Gastroesophageal sphincter (tissue), 4 donors: ENCODE measurements at regions not wholly inside any gene's neighbourhood (a gene's known extent, or its start where the extent isn't known, plus 50 kb on each side); places are given as distances from the start of the nearest gene placed in this dataset.

Source experiments
- ATAC-seq: fragments of 150-250 bp; one replicate; pipeline ENCODE4 v1.9.1; 2016; ENCODE audit warnings: mild to moderate bottlenecking, moderate library complexity
- H3K27ac ChIP-seq, 4 donors: fragments of 200-600 bp; sonication (generic) in 3 of 4; 1 replicate in 3 of 4; 2 replicates in 1 of 4; pipeline ENCODE4 v1.5.1; 2016 to 2019
- H3K27me3 ChIP-seq: fragments of 200-600 bp; sonication (generic); one replicate; pipeline ENCODE4 v1.5.1; 2019
- H3K36me3 ChIP-seq, 2 donors: fragments of 200-600 bp; sonication (generic); one replicate each; pipeline ENCODE4 v1.5.1; 2019; ENCODE audit warnings: control low read depth in 1 of 2
- H3K4me1 ChIP-seq, 3 donors: fragments of 200-600 bp; sonication (generic); 1 replicate in 2 of 3; 2 replicates in 1 of 3; pipeline ENCODE4 v1.5.1; 2016 to 2019; ENCODE audit warnings: control low read depth in 2 of 3
- H3K4me3 ChIP-seq, 2 donors: fragments of 200-600 bp; sonication (generic); one replicate each; pipeline ENCODE4 v1.5.1; 2019; ENCODE audit warnings: mild to moderate bottlenecking in 1 of 2, moderate library complexity in 1 of 2
- H3K9me3 ChIP-seq, 3 donors: fragments of 200-600 bp; sonication (generic); one replicate each; pipeline ENCODE4 v1.5.1; 2017 to 2019; ENCODE audit warnings: control low read depth in 2 of 3
- EP300 ChIP-seq: sonication (generic); formaldehyde crosslinking; IDR thresholded peaks from one replicate; pipeline ENCODE4 v1.6.1; 2017; ENCODE audit warnings: antibody characterized with exemption, mild to moderate bottlenecking
- POLR2A ChIP-seq, 2 donors: fragments of 450-650 bp; IDR thresholded peaks; one replicate each; pipeline ENCODE4 v1.6.1; 2017; ENCODE audit warnings: antibody characterized with exemption in 2 of 2, mild to moderate bottlenecking in 2 of 2, moderate library complexity in 1 of 2
- POLR2AphosphoS5 ChIP-seq: sonication (generic); formaldehyde crosslinking; IDR thresholded peaks from one replicate; pipeline ENCODE4 v1.6.1; 2017; ENCODE audit warnings: antibody characterized with exemption
- WGBS, 2 donors: methylation state at CpG; one replicate each; pipeline ENCODE4 v1.1.5; 2018; ENCODE audit warnings: low coverage in 1 of 2; 5-methylcytosine and 5-hydroxymethylcytosine counted together
- TF ChIP-seq, protein P1 (sequence below), 4 experiments: fragments of 200-600 bp in 2 of 4; fragments of 450-650 bp in 2 of 4; sonication (generic) in 1 of 4; IDR thresholded peaks; one replicate each; pipeline ENCODE4 v1.5.1; 2017 to 2019; ENCODE audit warnings: antibody characterized with exemption in 4 of 4, mild to moderate bottlenecking in 2 of 4, moderate library complexity in 2 of 4

DNA sequence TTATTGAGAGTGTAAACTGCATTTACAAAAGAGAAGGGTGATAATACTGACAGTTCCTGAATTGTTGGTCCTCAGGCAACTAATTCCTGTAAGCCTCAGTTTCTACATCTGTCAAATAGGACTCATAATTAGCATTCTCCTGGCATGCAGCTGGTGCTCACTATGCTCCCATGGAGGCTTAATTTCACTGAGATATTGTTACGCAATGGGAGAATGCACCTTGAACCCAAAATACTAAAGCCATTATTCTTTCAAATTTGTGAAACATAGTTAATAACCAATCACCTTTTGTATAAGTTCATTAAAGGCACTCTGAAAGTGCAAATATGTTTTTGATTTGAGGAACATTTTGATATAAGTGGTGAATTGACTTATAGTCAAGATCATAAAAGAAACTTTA is 985.5 kb downstream of the CDH11 start:
- H3K4me3 ChIP-seq: no peak overlapping the region
- TF ChIP-seq, protein P1, sequence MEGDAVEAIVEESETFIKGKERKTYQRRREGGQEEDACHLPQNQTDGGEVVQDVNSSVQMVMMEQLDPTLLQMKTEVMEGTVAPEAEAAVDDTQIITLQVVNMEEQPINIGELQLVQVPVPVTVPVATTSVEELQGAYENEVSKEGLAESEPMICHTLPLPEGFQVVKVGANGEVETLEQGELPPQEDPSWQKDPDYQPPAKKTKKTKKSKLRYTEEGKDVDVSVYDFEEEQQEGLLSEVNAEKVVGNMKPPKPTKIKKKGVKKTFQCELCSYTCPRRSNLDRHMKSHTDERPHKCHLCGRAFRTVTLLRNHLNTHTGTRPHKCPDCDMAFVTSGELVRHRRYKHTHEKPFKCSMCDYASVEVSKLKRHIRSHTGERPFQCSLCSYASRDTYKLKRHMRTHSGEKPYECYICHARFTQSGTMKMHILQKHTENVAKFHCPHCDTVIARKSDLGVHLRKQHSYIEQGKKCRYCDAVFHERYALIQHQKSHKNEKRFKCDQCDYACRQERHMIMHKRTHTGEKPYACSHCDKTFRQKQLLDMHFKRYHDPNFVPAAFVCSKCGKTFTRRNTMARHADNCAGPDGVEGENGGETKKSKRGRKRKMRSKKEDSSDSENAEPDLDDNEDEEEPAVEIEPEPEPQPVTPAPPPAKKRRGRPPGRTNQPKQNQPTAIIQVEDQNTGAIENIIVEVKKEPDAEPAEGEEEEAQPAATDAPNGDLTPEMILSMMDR (IDR thresholded peaks at IDR 0.05): no peak
- TF ChIP-seq POLR2AphosphoS5 (no peak), POLR2A (IDR thresholded peaks at IDR 0.05) (no peak)
- H3K27ac ChIP-seq: no peak overlapping the region
- H3K9me3 ChIP-seq: no peaks in the 10 kb centered on the region
- peaks cover 0 to 4% (median 0%) of the 10 kb centered on the region in 3 donors for H3K4me1 ChIP-seq
- 100% methylated on average over 1 of the region's 1 CpG for WGBS, 2 donors
- no peaks in the 10 kb centered on the region for H3K36me3 ChIP-seq
- H3K27me3 ChIP-seq: no peaks in the 10 kb centered on the region
- no peak for ATAC-seq

DNA sequence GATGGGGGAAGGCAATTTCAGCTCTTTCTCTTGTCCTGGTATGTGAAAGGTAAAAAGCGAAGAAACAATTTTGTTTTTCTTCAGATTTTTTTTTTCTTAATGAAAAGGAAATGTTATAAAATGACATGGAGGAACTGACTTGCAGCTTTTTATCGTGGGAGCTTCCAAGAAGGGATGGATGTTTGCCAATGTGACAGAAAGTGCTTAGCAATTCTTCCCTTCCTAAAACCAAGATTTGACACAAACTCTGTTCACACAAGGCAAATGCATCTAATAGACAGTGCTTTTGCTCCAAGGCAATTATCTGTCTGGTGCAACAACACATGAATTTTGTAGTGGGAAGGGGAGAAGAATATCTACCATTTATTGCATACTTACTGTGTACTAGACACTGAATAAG is 988.5 kb downstream of the CDH11 start:
- WGBS, 2 donors: 21 to 45% methylated on average over 2 of the region's 2 CpGs
- TF ChIP-seq POLR2AphosphoS5 (no peak), POLR2A (IDR thresholded peaks at IDR 0.05) (no peak), EP300 (no peak)
- TF ChIP-seq, protein P1 (IDR thresholded peaks at IDR 0.05): no peak
- Histone ChIP-seq H3K27ac (no peak overlapping the region), H3K4me3 (no peak overlapping the region), H3K9me3 (no peaks in the 10 kb centered on the region), H3K27me3 (no peaks in the 10 kb centered on the region), H3K36me3 (no peaks in the 10 kb centered on the region), H3K4me1 (peaks cover 0 to 4% (median 0%) of the 10 kb centered on the region in 3 donors)
- no peak for ATAC-seq

DNA sequence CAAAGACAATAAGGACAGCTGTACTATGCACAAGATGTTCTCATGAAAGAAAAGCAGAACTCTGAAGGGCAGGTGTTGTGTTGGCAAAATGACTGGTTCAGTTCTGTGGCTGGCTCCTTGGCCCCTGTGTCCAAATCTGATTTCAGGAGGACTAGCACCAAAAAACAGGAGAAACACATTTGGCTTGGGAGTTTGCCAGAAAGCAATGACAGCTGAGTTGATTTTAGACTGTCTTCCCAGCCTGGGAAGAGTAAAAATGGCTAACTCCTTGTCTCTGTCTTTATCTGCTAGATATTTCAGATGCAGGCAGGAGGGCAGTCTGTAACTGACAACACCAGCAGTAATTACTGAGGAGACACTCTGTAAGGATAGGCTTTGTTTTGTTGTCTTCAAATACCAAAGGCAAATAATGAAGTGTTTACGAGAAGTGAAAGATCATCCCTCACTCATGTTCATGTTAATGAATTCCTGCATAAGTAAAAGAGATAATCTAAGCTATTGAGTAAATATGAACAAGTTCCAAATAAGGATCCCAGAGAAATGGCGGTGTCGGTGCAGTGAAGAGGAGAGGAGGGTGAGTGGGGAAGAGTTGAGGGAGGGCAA is 989.0 kb downstream of the CDH11 start:
- Histone ChIP-seq H3K9me3 (no peaks in the 10 kb centered on the region), H3K4me1 (peaks cover 0 to 4% (median 0%) of the 10 kb centered on the region in 3 donors), H3K4me3 (no peak overlapping the region), H3K27ac (no peak overlapping the region), H3K27me3 (no peaks in the 10 kb centered on the region), H3K36me3 (no peaks in the 10 kb centered on the region)
- TF ChIP-seq POLR2AphosphoS5: no peak
- TF ChIP-seq, protein P1 (IDR thresholded peaks at IDR 0.05): no peak
- no peak for TF ChIP-seq EP300
- TF ChIP-seq POLR2A (IDR thresholded peaks at IDR 0.05): no peak
- ATAC-seq: no peak
- whole genome bisulfite sequencing, 2 donors: 33 to 62% methylated on average over 3 of the region's 3 CpGs

DNA sequence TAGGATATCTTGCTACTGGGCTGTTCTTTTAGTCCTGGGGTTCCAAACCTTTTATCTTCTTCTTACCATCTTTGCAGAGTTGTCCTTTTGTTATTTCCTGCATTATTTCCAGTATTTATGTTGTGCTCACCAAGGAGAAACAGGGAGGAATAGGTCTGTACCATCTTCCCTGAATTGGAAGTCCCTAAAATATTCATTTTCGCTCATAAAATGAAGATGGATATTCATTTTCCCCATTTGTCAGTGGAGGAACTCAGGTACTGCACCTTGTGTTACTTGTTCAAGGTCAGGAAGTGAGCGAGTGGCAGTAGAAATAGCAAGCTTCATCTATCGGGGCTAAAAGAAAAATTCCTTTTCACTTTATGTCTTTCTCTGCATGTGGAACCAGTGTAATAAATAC is 989.7 kb downstream of the CDH11 start:
- H3K4me1 ChIP-seq: peaks cover 0 to 4% (median 0%) of the 10 kb centered on the region in 3 donors
- H3K27ac ChIP-seq: no peak overlapping the region
- no peak for ATAC-seq
- H3K9me3 ChIP-seq: no peaks in the 10 kb centered on the region
- 82 to 100% methylated on average over 1 to 3 of the region's 3 CpGs for WGBS, 2 donors
- H3K27me3 ChIP-seq: no peaks in the 10 kb centered on the region
- TF ChIP-seq EP300: no peak
- TF ChIP-seq POLR2AphosphoS5: no peak
- no peak for TF ChIP-seq POLR2A (IDR thresholded peaks at IDR 0.05)
- H3K36me3 ChIP-seq: no peaks in the 10 kb centered on the region
- no peak overlapping the region for H3K4me3 ChIP-seq

DNA sequence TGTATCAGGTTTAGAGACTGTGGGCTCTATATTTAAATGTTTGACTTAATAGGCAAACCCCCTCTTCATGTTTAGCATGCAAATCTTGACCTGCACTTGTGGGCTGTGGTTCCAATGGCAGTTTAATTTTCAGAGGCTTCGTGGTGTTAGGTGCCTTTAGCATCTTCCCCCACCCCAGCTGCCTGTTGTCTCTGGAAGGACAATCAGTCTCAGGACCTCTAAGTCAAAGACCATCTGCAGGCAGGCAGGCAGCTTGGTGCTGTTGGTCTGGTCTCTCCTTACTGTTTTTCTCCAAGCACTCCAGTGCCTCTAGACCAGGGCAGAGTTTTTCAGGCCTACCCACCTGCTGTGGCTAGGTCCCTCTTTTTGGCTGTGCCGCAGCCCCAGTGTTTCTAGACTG is 990.4 kb downstream of the CDH11 start:
- TF ChIP-seq POLR2A (IDR thresholded peaks at IDR 0.05): no peak
- TF ChIP-seq, protein P1 (IDR thresholded peaks at IDR 0.05): no peak
- TF ChIP-seq POLR2AphosphoS5: no peak
- TF ChIP-seq EP300: no peak
- 67 to 75% methylated on average over 1 of the region's 2 CpGs for WGBS, 2 donors
- no peak for ATAC-seq

More for the DNA sequence above, 990.4 kb downstream of the CDH11 start:
- Histone ChIP-seq H3K27ac (no peak overlapping the region), H3K9me3 (no peaks in the 10 kb centered on the region), H3K4me1 (peaks cover 0 to 4% (median 0%) of the 10 kb centered on the region in 3 donors), H3K4me3 (no peak overlapping the region), H3K27me3 (no peaks in the 10 kb centered on the region), H3K36me3 (no peaks in the 10 kb centered on the region)
